ENCODE measurements at regions not wholly inside any gene's neighbourhood (a gene's known extent, or its start where the extent isn't known, plus 50 kb on each side); places are given as distances from the start of the nearest gene placed in this dataset.

- no peaks in the 10 kb centered on the region for H3K36me3 ChIP-seq (ENCODE audit: insufficient read depth, low read length)
- no peak overlapping the region for H3K4me3 Mint-ChIP-seq
- POLR2A ChIA-PET: no interaction called here
Observed at GRCh38 chr11:119842731-119843130, 113.7 kb upstream of the NECTIN1 start.

GRCh38 chr11:119839476-119840133 is 110.6 kb upstream of the NECTIN1 start:
- H3K9me3 ChIP-seq (ENCODE audit: control insufficient read depth in 1 of 2, insufficient read depth in 1 of 2, low read length in 2 of 2): peaks cover 0 to 4% of the 10 kb centered on the region in 2 experiments
- intact Hi-C loops (cut with DNase I, micrococcal nuclease): no loop called here
- H3K27me3 Mint-ChIP-seq: peaks cover 57% of the 10 kb centered on the region
- no peak for DNase-seq
- H3K27ac Mint-ChIP-seq: no peak overlapping the region
- POLR2A ChIA-PET: no interaction called here
- H3K4me1 ChIP-seq (ENCODE audit: insufficient read depth, low read length): no peaks in the 10 kb centered on the region
- ATAC-seq (ENCODE audit: poor library complexity): no peak
- CTCF ChIA-PET: no interaction called here
- no peak overlapping the region for H3K27ac ChIP-seq (ENCODE audit: low read depth in 1 of 2, low read length in 2 of 2)
- no peaks in the 10 kb centered on the region for H3K36me3 Mint-ChIP-seq (ENCODE audit: low read depth)
- no peak overlapping the region for H3K4me3 Mint-ChIP-seq
- H3K4me3 ChIP-seq (ENCODE audit: low read length): no peak overlapping the region
- H3K36me3 ChIP-seq (ENCODE audit: insufficient read depth, low read length): no peaks in the 10 kb centered on the region
- peaks cover 9 to 16% of the 10 kb centered on the region in 2 experiments for H3K27me3 ChIP-seq (ENCODE audit: control insufficient read depth in 1 of 2, insufficient read depth in 2 of 2, low read length in 2 of 2)
- H3K9me3 Mint-ChIP-seq: no peaks in the 10 kb centered on the region
- TF ChIP-seq CTCF (IDR thresholded peaks at IDR 0.05): no peak
- no peaks in the 10 kb centered on the region for H3K4me1 Mint-ChIP-seq (ENCODE audit: low read depth)

More at GRCh38 chr11:119842731-119843130, 113.7 kb upstream of the NECTIN1 start:
- intact Hi-C loops (cut with DNase I, micrococcal nuclease): no loop called here
- Histone ChIP-seq H3K4me3 (ENCODE audit: low read length) (no peak overlapping the region), H3K27ac (ENCODE audit: low read depth in 1 of 2, low read length in 2 of 2) (no peak overlapping the region), H3K9me3 (ENCODE audit: control insufficient read depth in 1 of 2, insufficient read depth in 1 of 2, low read length in 2 of 2) (peaks cover 8 to 25% of the 10 kb centered on the region in 2 experiments), H3K27me3 (ENCODE audit: control insufficient read depth in 1 of 2, insufficient read depth in 2 of 2, low read length in 2 of 2) (peaks cover 10 to 16% of the 10 kb centered on the region in 2 experiments), H3K4me1 (ENCODE audit: insufficient read depth, low read length) (no peaks in the 10 kb centered on the region)
- Mint-ChIP-seq H3K36me3 (ENCODE audit: low read depth) (no peaks in the 10 kb centered on the region), H3K9me3 (no peaks in the 10 kb centered on the region), H3K27me3 (peaks cover 45% of the 10 kb centered on the region), H3K27ac (no peak overlapping the region), H3K4me1 (ENCODE audit: low read depth) (no peaks in the 10 kb centered on the region)
- DNase-seq (no peak), ATAC-seq (ENCODE audit: poor library complexity) (no peak)
- CTCF ChIA-PET: no interaction called here
- no peak for TF ChIP-seq CTCF (IDR thresholded peaks at IDR 0.05)

- H3K4me1 ChIP-seq (ENCODE audit: insufficient read depth, low read length): no peaks in the 10 kb centered on the region
- H3K9me3 ChIP-seq (ENCODE audit: control insufficient read depth in 1 of 2, insufficient read depth in 1 of 2, low read length in 2 of 2): no peaks in the 10 kb centered on the region
- no peaks in the 10 kb centered on the region for H3K9me3 Mint-ChIP-seq
- no peak for DNase-seq
- TF ChIP-seq CTCF (IDR thresholded peaks at IDR 0.05): no peak
- ATAC-seq (ENCODE audit: poor library complexity): no peak
- CTCF ChIA-PET: no interaction called here
- no peak overlapping the region for H3K4me3 Mint-ChIP-seq
- no peaks in the 10 kb centered on the region for H3K36me3 Mint-ChIP-seq (ENCODE audit: low read depth)
- POLR2A ChIA-PET: no interaction called here
- H3K27me3 Mint-ChIP-seq: peaks cover 55% of the 10 kb centered on the region
- intact Hi-C loops (cut with DNase I, micrococcal nuclease): no loop called here
- H3K36me3 ChIP-seq (ENCODE audit: insufficient read depth, low read length): no peaks in the 10 kb centered on the region
- peaks cover 10 to 33% of the 10 kb centered on the region in 2 experiments for H3K27me3 ChIP-seq (ENCODE audit: control insufficient read depth in 1 of 2, insufficient read depth in 2 of 2, low read length in 2 of 2)
- no peak overlapping the region for H3K27ac ChIP-seq (ENCODE audit: low read depth in 1 of 2, low read length in 2 of 2)
- no peak overlapping the region for H3K27ac Mint-ChIP-seq
- H3K4me1 Mint-ChIP-seq (ENCODE audit: low read depth): no peaks in the 10 kb centered on the region
- H3K4me3 ChIP-seq (ENCODE audit: low read length): no peak overlapping the region
Observed at GRCh38 chr11:119835753-119836152, 106.8 kb upstream of the NECTIN1 start.
